Upper lobe of left lung (tissue), 6 donors: ENCODE measurements at regions not wholly inside any gene's neighbourhood (a gene's known extent, or its start where the extent isn't known, plus 50 kb on each side); places are given as distances from the start of the nearest gene placed in this dataset.

Experiments
- ATAC-seq, 2 donors: fragments of 200-7000 bp; cut with Tn5 transposase; one replicate each; pipeline ENCODE4 v1.9.1; 2022; ENCODE audit warnings: mild to moderate bottlenecking in 2 of 2, moderate library complexity in 2 of 2; ENCODE audit not compliant: low FRiP score in 2 of 2
- DNase-seq, 2 donors: peaks; one replicate each; pipeline ENCODE4 v3.0.0-alpha.2; 2019 to 2020
- H3K27ac ChIP-seq, 4 donors: fragments of 200-600 bp; sonication (generic); one replicate each; pipeline ENCODE4 v1.5.1; 2016 to 2019
- H3K27me3 ChIP-seq, 4 donors: fragments of 200-600 bp; sonication (generic); one replicate each; pipeline ENCODE4 v1.5.1; 2017 to 2019
- H3K36me3 ChIP-seq, 4 donors: fragments of 200-600 bp; sonication (generic); one replicate each; pipeline ENCODE4 v1.5.1; 2016 to 2019
- H3K4me1 ChIP-seq, 4 donors: fragments of 200-600 bp; sonication (generic); one replicate each; pipeline ENCODE4 v1.5.1; 2018 to 2019
- H3K4me3 ChIP-seq, 4 donors: fragments of 200-600 bp; sonication (generic); one replicate each; pipeline ENCODE4 v1.5.1; 2017 to 2019; ENCODE audit warnings: mild to moderate bottlenecking in 2 of 4, moderate library complexity in 1 of 4
- H3K9me3 ChIP-seq, 4 donors: fragments of 200-600 bp; sonication (generic); one replicate each; pipeline ENCODE4 v1.5.1; 2018 to 2019
- EP300 ChIP-seq, 4 donors: sonication (generic); formaldehyde crosslinking; IDR thresholded peaks; one replicate each; pipeline ENCODE4 v1.5.1; 2017; ENCODE audit warnings: antibody characterized with exemption in 4 of 4, control low read depth in 2 of 4
- POLR2A ChIP-seq, 4 donors: fragments of 450-650 bp; IDR thresholded peaks; one replicate each; pipeline ENCODE4 v1.5.1; 2016 to 2017; ENCODE audit warnings: antibody characterized with exemption in 4 of 4, mild to moderate bottlenecking in 2 of 4
- POLR2AphosphoS5 ChIP-seq, 2 donors: sonication (generic); formaldehyde crosslinking; IDR thresholded peaks; one replicate each; pipeline ENCODE4 v1.5.1; 2017; ENCODE audit warnings: antibody characterized with exemption in 2 of 2
- WGBS, 2 donors: methylation state at CpG; one replicate each; pipeline ENCODE4 v1.1.5; 2017 to 2018; 5-methylcytosine and 5-hydroxymethylcytosine counted together
- TF ChIP-seq, protein P1 (sequence below), 6 experiments: fragments of 450-650 bp in 4 of 6; fragments of 200-600 bp in 2 of 6; sonication (generic) in 2 of 6; IDR thresholded peaks; one replicate each; pipeline ENCODE4 v1.5.1; 2016 to 2019; ENCODE audit warnings: antibody characterized with exemption in 6 of 6
- donor health status: DM: no; HTN: no; CAD: no; lungs with moderate emphysema.
- donor health status: DM: no; HTN: yes; CAD: no; lungs with severe emphysema.

DNA sequence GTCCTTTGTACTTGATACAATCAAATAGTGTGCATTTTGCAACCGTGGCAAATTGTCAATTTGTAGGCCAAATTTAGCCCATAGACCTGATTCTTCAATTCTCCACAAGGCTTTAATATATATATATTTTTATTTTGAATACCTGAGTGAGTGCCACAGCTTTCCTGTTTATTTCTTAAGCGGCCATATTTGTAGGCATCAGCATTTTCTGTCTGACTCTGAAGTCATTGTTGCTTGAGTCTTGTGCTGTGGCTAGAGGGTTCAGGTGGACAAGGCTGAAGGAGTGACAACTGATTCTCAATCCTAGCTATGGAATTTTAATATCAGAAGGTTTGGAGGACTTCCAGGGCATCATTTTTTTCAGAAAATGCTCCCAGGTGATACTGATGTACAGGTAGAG lies 75.6 kb upstream of the NAALADL2 start:
- DNase-seq: no peak
- H3K27ac ChIP-seq: no peak overlapping the region

DNA sequence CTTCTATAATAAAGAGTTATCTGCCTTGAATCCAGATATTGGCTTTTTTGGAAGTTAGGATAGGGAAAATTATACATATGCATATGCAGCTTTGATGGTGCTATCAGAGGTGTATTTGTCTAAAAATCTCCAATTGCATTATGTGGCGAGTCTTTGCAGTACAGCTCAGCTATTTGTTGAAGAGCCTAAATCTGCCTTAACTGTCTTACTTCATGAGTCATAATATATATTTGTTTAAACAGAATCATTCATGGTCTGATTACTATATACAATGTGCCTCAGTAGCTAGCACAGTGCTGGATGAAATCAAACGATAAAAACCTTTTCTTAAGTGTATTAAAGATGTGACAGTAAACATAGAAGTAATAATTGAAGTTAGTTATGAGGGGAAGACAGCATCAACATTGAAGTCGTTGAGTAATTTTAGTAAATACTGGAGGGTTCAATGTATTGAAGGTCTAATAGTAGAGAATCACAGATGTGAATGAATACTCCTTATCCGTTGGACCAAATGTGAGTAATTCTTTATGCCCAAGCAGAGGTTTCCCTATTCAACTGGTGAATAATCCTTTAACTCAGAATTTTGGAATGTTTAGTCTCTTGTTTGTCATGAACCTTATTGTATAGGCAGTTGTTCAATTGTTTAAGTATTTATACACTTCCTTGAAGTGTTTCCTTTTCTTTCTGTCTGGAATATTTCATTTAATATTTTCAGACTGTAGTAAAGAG lies 74.8 kb upstream of the NAALADL2 start:
- WGBS, 2 donors: 78 to 81% methylated on average over 4 of the region's 4 CpGs
- no peak overlapping the region for H3K27ac ChIP-seq
- TF ChIP-seq EP300 (IDR thresholded peaks at IDR 0.05) (no peak), POLR2A (IDR thresholded peaks at IDR 0.05) (no peak), POLR2AphosphoS5 (IDR thresholded peaks at IDR 0.05) (no peak)
- TF ChIP-seq, protein P1, sequence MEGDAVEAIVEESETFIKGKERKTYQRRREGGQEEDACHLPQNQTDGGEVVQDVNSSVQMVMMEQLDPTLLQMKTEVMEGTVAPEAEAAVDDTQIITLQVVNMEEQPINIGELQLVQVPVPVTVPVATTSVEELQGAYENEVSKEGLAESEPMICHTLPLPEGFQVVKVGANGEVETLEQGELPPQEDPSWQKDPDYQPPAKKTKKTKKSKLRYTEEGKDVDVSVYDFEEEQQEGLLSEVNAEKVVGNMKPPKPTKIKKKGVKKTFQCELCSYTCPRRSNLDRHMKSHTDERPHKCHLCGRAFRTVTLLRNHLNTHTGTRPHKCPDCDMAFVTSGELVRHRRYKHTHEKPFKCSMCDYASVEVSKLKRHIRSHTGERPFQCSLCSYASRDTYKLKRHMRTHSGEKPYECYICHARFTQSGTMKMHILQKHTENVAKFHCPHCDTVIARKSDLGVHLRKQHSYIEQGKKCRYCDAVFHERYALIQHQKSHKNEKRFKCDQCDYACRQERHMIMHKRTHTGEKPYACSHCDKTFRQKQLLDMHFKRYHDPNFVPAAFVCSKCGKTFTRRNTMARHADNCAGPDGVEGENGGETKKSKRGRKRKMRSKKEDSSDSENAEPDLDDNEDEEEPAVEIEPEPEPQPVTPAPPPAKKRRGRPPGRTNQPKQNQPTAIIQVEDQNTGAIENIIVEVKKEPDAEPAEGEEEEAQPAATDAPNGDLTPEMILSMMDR (IDR thresholded peaks at IDR 0.05): no peak
- DNase-seq: no peak
- H3K36me3 ChIP-seq: no peaks in the 10 kb centered on the region
- no peak for ATAC-seq
- no peaks in the 10 kb centered on the region for H3K4me1 ChIP-seq
- no peak overlapping the region for H3K4me3 ChIP-seq
- no peaks in the 10 kb centered on the region for H3K9me3 ChIP-seq
- no peaks in the 10 kb centered on the region for H3K27me3 ChIP-seq

More for the DNA sequence above, 75.6 kb upstream of the NAALADL2 start:
- Histone ChIP-seq H3K36me3 (no peaks in the 10 kb centered on the region), H3K27me3 (no peaks in the 10 kb centered on the region), H3K9me3 (no peaks in the 10 kb centered on the region), H3K4me1 (no peaks in the 10 kb centered on the region), H3K4me3 (no peak overlapping the region)
- 87% methylated on average over 2 of the region's 2 CpGs for WGBS, 2 donors
- ATAC-seq: no peak
- TF ChIP-seq POLR2A (IDR thresholded peaks at IDR 0.05) (no peak), POLR2AphosphoS5 (IDR thresholded peaks at IDR 0.05) (no peak), EP300 (IDR thresholded peaks at IDR 0.05) (no peak)
- TF ChIP-seq, protein P1 (IDR thresholded peaks at IDR 0.05): no peak

DNA sequence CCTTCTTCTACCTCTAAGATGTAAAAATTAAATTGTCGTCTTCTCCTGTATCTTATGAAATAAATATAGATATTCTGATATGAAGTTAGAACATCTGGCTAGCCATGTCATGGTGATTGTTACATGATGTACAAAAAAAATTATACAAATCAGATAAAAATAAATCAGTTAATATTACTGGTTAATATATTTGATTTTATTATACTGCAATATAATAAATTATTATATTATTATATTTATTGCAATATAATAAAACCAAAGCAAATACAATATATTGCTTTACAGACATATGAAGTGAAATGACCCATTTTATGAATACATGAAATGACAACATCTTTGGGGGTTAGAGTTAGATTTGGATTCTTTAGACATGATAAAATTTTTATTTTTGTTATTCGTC lies 72.3 kb upstream of the NAALADL2 start:
- Histone ChIP-seq H3K27me3 (no peaks in the 10 kb centered on the region), H3K27ac (no peak overlapping the region), H3K4me3 (no peak overlapping the region), H3K9me3 (no peaks in the 10 kb centered on the region), H3K36me3 (no peaks in the 10 kb centered on the region), H3K4me1 (no peaks in the 10 kb centered on the region)
- no peak for ATAC-seq
- WGBS, 2 donors: 80 to 90% methylated on average over 2 of the region's 2 CpGs
- DNase-seq: no peak
- no peak for TF ChIP-seq EP300 (IDR thresholded peaks at IDR 0.05)
- TF ChIP-seq POLR2A (IDR thresholded peaks at IDR 0.05): no peak
- TF ChIP-seq, protein P1 (IDR thresholded peaks at IDR 0.05): no peak
- TF ChIP-seq POLR2AphosphoS5 (IDR thresholded peaks at IDR 0.05): no peak

DNA sequence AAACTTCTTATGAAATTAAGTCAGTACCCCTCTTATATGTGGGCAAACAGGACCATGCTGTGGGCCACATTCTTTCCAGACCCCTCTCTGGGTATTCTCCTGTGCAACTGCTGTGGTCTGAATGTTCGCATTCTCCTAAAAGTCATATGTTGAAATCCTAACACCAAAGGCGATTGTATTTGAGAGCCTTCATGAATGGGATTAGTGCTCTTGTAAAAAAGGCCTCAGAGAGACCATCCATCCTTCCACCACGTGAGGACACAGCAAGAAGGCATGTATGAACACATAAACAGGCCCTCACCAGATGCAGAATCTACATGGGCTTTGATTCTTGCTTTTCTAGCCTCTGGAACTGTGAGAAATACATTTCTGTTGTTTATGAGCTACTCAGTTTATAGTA lies 68.0 kb upstream of the NAALADL2 start:
- ATAC-seq (no peak), DNase-seq (no peak)
- H3K36me3 ChIP-seq: no peaks in the 10 kb centered on the region
- H3K9me3 ChIP-seq: no peaks in the 10 kb centered on the region
- H3K27ac ChIP-seq: no peak overlapping the region
- H3K4me1 ChIP-seq: no peaks in the 10 kb centered on the region
- TF ChIP-seq, protein P1 (IDR thresholded peaks at IDR 0.05): no peak
- TF ChIP-seq POLR2A (IDR thresholded peaks at IDR 0.05) (no peak), POLR2AphosphoS5 (IDR thresholded peaks at IDR 0.05) (no peak), EP300 (IDR thresholded peaks at IDR 0.05) (no peak)
- WGBS, 2 donors: 61 to 67% methylated on average over 3 of the region's 3 CpGs
- H3K27me3 ChIP-seq: no peaks in the 10 kb centered on the region
- no peak overlapping the region for H3K4me3 ChIP-seq

DNA sequence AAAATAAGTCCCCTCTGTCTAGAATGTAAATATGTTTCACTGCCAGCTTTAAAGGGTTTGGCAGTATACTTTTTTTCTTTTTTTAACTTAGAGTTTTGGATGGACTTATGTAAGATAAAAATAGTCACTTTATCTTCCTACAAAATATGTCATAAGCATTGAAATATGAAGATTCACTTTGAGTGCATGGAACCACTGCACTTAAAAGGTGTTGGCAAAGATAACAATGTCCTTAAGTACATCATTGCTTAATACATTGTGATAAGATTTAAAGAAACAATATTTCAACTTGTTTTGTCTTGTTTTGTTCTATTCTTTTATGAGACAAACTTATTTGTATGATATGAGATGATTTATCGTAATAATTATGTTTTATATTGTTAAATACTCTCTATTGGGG lies 66.3 kb upstream of the NAALADL2 start:
- TF ChIP-seq POLR2A (IDR thresholded peaks at IDR 0.05) (no peak), POLR2AphosphoS5 (IDR thresholded peaks at IDR 0.05) (no peak), EP300 (IDR thresholded peaks at IDR 0.05) (no peak)
- TF ChIP-seq, protein P1 (IDR thresholded peaks at IDR 0.05): no peak
- Histone ChIP-seq H3K27ac (no peak overlapping the region), H3K4me3 (no peak overlapping the region), H3K9me3 (no peaks in the 10 kb centered on the region), H3K27me3 (no peaks in the 10 kb centered on the region), H3K4me1 (no peaks in the 10 kb centered on the region), H3K36me3 (no peaks in the 10 kb centered on the region)
- ATAC-seq (no peak), DNase-seq (no peak)
- WGBS, 2 donors: 80 to 82% methylated on average over 1 of the region's 1 CpG
